H1 (cell line): ENCODE measurements at regions not wholly inside any gene's neighbourhood (a gene's known extent, or its start where the extent isn't known, plus 50 kb on each side); places are given as distances from the start of the nearest gene placed in this dataset.

Experiments
- EP300 ChIP-seq, 2 experiments: IDR thresholded peaks; 1 replicate in 1 of 2; 2 replicates in 1 of 2; pipeline ENCODE4 v1.6.1; 2011 to 2012; ENCODE audit warnings: low read depth in 2 of 2, low read length in 2 of 2, mild to moderate bottlenecking in 2 of 2, borderline replicate concordance in 1 of 2, inconsistent platforms in 1 of 2, moderate library complexity in 1 of 2
- EZH2 ChIP-seq: fragments of 200-600 bp; sonication (generic); IDR thresholded peaks from 2 replicates; pipeline ENCODE4 v1.7.1; 2012; ENCODE audit warnings: low read depth, mild to moderate bottlenecking, moderate library complexity, low read length, inconsistent platforms; ENCODE audit not compliant: severe bottlenecking
- POLR2AphosphoS5 ChIP-seq: IDR thresholded peaks from 2 replicates; pipeline ENCODE4 v1.6.1; 2011; ENCODE audit warnings: low read depth, low read length
- RXRA ChIP-seq: IDR thresholded peaks from 2 replicates; pipeline ENCODE4 v1.6.1; 2011; ENCODE audit warnings: low read depth, mild to moderate bottlenecking, low read length, moderate library complexity; ENCODE audit not compliant: insufficient read depth
- TAF1 ChIP-seq: IDR thresholded peaks from 2 replicates; pipeline ENCODE4 v1.6.1; 2011; ENCODE audit warnings: mild to moderate bottlenecking, low read depth, low read length
- YY1 ChIP-seq: IDR thresholded peaks from 2 replicates; pipeline ENCODE4 v1.6.1; 2011; ENCODE audit warnings: low read depth, mild to moderate bottlenecking, low read length
- TF ChIP-seq, protein P1 (sequence below), 3 experiments: IDR thresholded peaks; 1 replicate in 2 of 3; 2 replicates in 1 of 3; pipeline versions ENCODE4 v1.5.1 to v1.6.1; 2011; ENCODE audit warnings: low read length in 3 of 3, mild to moderate bottlenecking in 3 of 3, inconsistent platforms in 2 of 3, low read depth in 1 of 3, moderate library complexity in 1 of 3; ENCODE audit not compliant: insufficient read depth in 1 of 3; ENCODE audit errors: control extremely low read depth in 1 of 3
- TF ChIP-seq, protein P2 (sequence below): IDR thresholded peaks from 2 replicates; pipeline ENCODE4 v1.6.1; 2012; ENCODE audit warnings: low read length, inconsistent platforms

DNA sequence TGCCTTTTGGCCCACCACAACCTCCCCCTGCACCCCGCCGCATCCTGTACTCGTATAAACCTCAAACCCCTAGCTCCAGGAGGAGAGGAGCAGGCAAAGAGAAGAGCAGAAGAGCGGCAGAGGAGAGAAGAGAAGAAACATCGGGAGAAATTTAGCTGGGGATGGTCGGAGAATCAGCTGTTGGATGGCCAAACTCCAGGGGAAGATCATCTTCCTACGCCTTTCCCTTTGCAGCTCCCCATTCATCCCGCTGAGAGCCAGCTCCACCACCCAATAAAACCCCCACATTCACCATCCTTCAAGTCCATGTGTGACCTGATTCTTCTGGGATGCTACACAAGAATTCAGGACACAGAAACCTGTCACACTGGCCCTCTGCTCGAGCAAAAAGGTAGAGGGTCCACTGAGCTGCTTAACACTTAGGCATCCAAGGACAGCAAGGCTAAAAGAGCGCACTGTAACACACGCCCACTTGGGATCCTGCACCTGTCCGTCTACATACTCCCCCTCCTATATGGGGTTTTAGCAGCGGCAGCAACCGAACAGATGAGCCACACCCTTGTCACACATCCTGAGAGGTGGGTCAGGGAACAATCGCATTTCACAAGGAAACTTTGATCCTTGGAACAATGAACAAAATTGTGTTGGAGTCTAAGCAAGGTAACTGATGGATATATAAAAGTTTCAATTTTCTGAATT, 51.6 kb upstream of the MIR17HG start:
- TF ChIP-seq, protein P1, sequence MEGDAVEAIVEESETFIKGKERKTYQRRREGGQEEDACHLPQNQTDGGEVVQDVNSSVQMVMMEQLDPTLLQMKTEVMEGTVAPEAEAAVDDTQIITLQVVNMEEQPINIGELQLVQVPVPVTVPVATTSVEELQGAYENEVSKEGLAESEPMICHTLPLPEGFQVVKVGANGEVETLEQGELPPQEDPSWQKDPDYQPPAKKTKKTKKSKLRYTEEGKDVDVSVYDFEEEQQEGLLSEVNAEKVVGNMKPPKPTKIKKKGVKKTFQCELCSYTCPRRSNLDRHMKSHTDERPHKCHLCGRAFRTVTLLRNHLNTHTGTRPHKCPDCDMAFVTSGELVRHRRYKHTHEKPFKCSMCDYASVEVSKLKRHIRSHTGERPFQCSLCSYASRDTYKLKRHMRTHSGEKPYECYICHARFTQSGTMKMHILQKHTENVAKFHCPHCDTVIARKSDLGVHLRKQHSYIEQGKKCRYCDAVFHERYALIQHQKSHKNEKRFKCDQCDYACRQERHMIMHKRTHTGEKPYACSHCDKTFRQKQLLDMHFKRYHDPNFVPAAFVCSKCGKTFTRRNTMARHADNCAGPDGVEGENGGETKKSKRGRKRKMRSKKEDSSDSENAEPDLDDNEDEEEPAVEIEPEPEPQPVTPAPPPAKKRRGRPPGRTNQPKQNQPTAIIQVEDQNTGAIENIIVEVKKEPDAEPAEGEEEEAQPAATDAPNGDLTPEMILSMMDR (IDR thresholded peaks at IDR 0.05; ENCODE audit: control extremely low read depth in 1 of 3, insufficient read depth in 1 of 3, low read depth in 1 of 3, low read length in 3 of 3), result no peak
- no peak for TF ChIP-seq TAF1
- TF ChIP-seq, protein P2, sequence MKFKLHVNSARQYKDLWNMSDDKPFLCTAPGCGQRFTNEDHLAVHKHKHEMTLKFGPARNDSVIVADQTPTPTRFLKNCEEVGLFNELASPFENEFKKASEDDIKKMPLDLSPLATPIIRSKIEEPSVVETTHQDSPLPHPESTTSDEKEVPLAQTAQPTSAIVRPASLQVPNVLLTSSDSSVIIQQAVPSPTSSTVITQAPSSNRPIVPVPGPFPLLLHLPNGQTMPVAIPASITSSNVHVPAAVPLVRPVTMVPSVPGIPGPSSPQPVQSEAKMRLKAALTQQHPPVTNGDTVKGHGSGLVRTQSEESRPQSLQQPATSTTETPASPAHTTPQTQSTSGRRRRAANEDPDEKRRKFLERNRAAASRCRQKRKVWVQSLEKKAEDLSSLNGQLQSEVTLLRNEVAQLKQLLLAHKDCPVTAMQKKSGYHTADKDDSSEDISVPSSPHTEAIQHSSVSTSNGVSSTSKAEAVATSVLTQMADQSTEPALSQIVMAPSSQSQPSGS, result no peak
- TF ChIP-seq EZH2, result no peak
- TF ChIP-seq RXRA, result no peak
- TF ChIP-seq EP300 (IDR thresholded peaks at IDR 0.05; ENCODE audit: borderline replicate concordance in 1 of 2, low read depth in 2 of 2, low read length in 2 of 2), result no peak
- no peak for TF ChIP-seq YY1
- TF ChIP-seq POLR2AphosphoS5, result no peak
